PFSK-1 (cell line): ENCODE measurements at regions not wholly inside any gene's neighbourhood (a gene's known extent, or its start where the extent isn't known, plus 50 kb on each side); places are given as distances from the start of the nearest gene placed in this dataset.

ENCODE experiments used
- FOXP2 ChIP-seq: optimal IDR thresholded peaks from 2 replicates; pipeline ENCODE3; 2011; ENCODE audit warnings: borderline replicate concordance, control low read depth, inconsistent platforms; ENCODE audit not compliant: insufficient read depth; ENCODE audit errors: extremely low read length, extremely low read depth
- POLR2AphosphoS5 ChIP-seq: IDR thresholded peaks from 2 replicates; pipeline ENCODE4 v1.6.1; 2012; ENCODE audit warnings: low read depth, mild to moderate bottlenecking, control low read depth, low read length, moderate library complexity
- REST ChIP-seq, 2 experiments: IDR thresholded peaks; 2 replicates each; pipeline versions ENCODE4 v1.6.1 to v1.8.0; 2011 to 2012; ENCODE audit warnings: low read depth in 2 of 2, low read length in 2 of 2, control low read depth in 1 of 2, inconsistent platforms in 1 of 2, mild to moderate bottlenecking in 1 of 2, moderate library complexity in 1 of 2; ENCODE audit not compliant: insufficient read depth in 1 of 2
- SIN3A ChIP-seq: IDR thresholded peaks from 2 replicates; pipeline ENCODE4 v1.6.1; 2012; ENCODE audit warnings: mild to moderate bottlenecking, low read length, moderate library complexity, borderline replicate concordance; ENCODE audit not compliant: insufficient read depth
- TAF1 ChIP-seq: IDR thresholded peaks from 2 replicates; pipeline ENCODE4 v1.6.1; 2012; ENCODE audit warnings: low read length, control low read depth, borderline replicate concordance; ENCODE audit not compliant: insufficient read depth

GRCh38 chr5:90274216-90274615 lies 135.3 kb downstream of the CETN3 start:
- no peak for TF ChIP-seq POLR2AphosphoS5
- no peak for TF ChIP-seq SIN3A

GRCh38 chr5:90267646-90268045 lies 141.9 kb downstream of the CETN3 start:
- TF ChIP-seq FOXP2 (no peak), TAF1 (no peak), POLR2AphosphoS5 (no peak), SIN3A (no peak), REST (IDR thresholded peaks at IDR 0.05; ENCODE audit: insufficient read depth in 1 of 2, low read depth in 2 of 2, low read length in 2 of 2) (no peak)

GRCh38 chr5:90265545-90265857 lies 144.1 kb downstream of the CETN3 start:
- no peak for TF ChIP-seq FOXP2

GRCh38 chr5:90264689-90265544 lies 144.6 kb downstream of the CETN3 start:
- TF ChIP-seq POLR2AphosphoS5 (no peak), TAF1 (no peak), SIN3A (no peak), REST (IDR thresholded peaks at IDR 0.05; ENCODE audit: insufficient read depth in 1 of 2, low read depth in 2 of 2, low read length in 2 of 2) (no peak), FOXP2 (no peak)

GRCh38 chr5:90263102-90263820 lies 146.3 kb downstream of the CETN3 start:
- TF ChIP-seq SIN3A = no peak
- TF ChIP-seq REST (IDR thresholded peaks at IDR 0.05; ENCODE audit: insufficient read depth in 1 of 2, low read depth in 2 of 2, low read length in 2 of 2) = no peak
- TF ChIP-seq POLR2AphosphoS5 = no peak
- TF ChIP-seq FOXP2 = no peak
- TF ChIP-seq TAF1 = no peak

GRCh38 chr5:90251447-90251846 lies 158.1 kb downstream of the CETN3 start:
- TF ChIP-seq TAF1 (no peak), POLR2AphosphoS5 (no peak), FOXP2 (no peak), REST (IDR thresholded peaks at IDR 0.05; ENCODE audit: insufficient read depth in 1 of 2, low read depth in 2 of 2, low read length in 2 of 2) (no peak), SIN3A (no peak)
